ENCODE measurements at regions not wholly inside any gene's neighbourhood (a gene's known extent, or its start where the extent isn't known, plus 50 kb on each side); places are given as distances from the start of the nearest gene placed in this dataset.
"Not testable (repeated sequence)": the region's sequence is repeated elsewhere in the genome, so short reads cannot be mapped to it uniquely, and the experiment has no call there.

- not testable (repeated sequence) for H3K4me3 ChIP-seq, H3K9me3 ChIP-seq, H3K27me3 ChIP-seq, H3K36me3 ChIP-seq, DNase-seq
Measured at GRCh38 chr20:29031262-29031982, 2226.0 kb upstream of the DEFB115 start.

GRCh38 chr20:29044239-29044638, 2213.2 kb upstream of the DEFB115 start:
- not testable (repeated sequence) for H3K36me3 ChIP-seq, DNase-seq, H3K27me3 ChIP-seq, H3K9me3 ChIP-seq, H3K4me3 ChIP-seq

- not testable (repeated sequence) for H3K9me3 ChIP-seq, H3K27me3 ChIP-seq, H3K4me3 ChIP-seq, H3K36me3 ChIP-seq
- DNase-seq, result peak; percentile 2
Measured at GRCh38 chr20:29050008-29050606, 2207.4 kb upstream of the DEFB115 start.

- H3K27me3 ChIP-seq, H3K36me3 ChIP-seq, H3K4me3 ChIP-seq, H3K9me3 ChIP-seq, DNase-seq: not testable (repeated sequence)
Measured at GRCh38 chr20:29057866-29058484, 2199.5 kb upstream of the DEFB115 start.

GRCh38 chr20:29062451-29062850, 2195.0 kb upstream of the DEFB115 start:
- not testable (repeated sequence) for H3K9me3 ChIP-seq, H3K4me3 ChIP-seq, H3K27me3 ChIP-seq, DNase-seq, H3K36me3 ChIP-seq

GRCh38 chr20:29066341-29066740, 2191.1 kb upstream of the DEFB115 start:
- H3K27me3 ChIP-seq, H3K4me3 ChIP-seq, DNase-seq, H3K36me3 ChIP-seq, H3K9me3 ChIP-seq: not testable (repeated sequence)

GRCh38 chr20:29073640-29074039, 2183.8 kb upstream of the DEFB115 start:
- not testable (repeated sequence) for DNase-seq, H3K4me3 ChIP-seq, H3K27me3 ChIP-seq, H3K36me3 ChIP-seq, H3K9me3 ChIP-seq

- peak overlapping the region; percentile 87 for H3K4me3 ChIP-seq
- H3K27me3 ChIP-seq, result no peaks in the 10 kb centered on the region
- no peaks in the 10 kb centered on the region for H3K9me3 ChIP-seq
- DNase-seq, result peak; percentile 90
- H3K36me3 ChIP-seq, result no peaks in the 10 kb centered on the region
Measured at GRCh38 chr20:29079769-29080690, 2177.4 kb upstream of the DEFB115 start.

GRCh38 chr20:29081712-29082111, 2175.8 kb upstream of the DEFB115 start:
- H3K27me3 ChIP-seq, H3K9me3 ChIP-seq, DNase-seq, H3K4me3 ChIP-seq, H3K36me3 ChIP-seq: not testable (repeated sequence)

GRCh38 chr20:29085625-29086024, 2171.8 kb upstream of the DEFB115 start:
- Histone ChIP-seq H3K27me3 (no peaks in the 10 kb centered on the region), H3K9me3 (no peaks in the 10 kb centered on the region), H3K4me3 (no peak overlapping the region), H3K36me3 (no peaks in the 10 kb centered on the region)
- DNase-seq, result no peak

GRCh38 chr20:29086145-29086718, 2171.2 kb upstream of the DEFB115 start:
- H3K27me3 ChIP-seq, H3K4me3 ChIP-seq, DNase-seq, H3K9me3 ChIP-seq, H3K36me3 ChIP-seq: not testable (repeated sequence)

- no peaks in the 10 kb centered on the region for H3K27me3 ChIP-seq
- no peaks in the 10 kb centered on the region for H3K9me3 ChIP-seq
- DNase-seq, result no peak
- H3K4me3 ChIP-seq, result no peak overlapping the region
- no peaks in the 10 kb centered on the region for H3K36me3 ChIP-seq
Measured at GRCh38 chr20:29086938-29087337, 2170.5 kb upstream of the DEFB115 start.

GRCh38 chr20:29087887-29088286, 2169.6 kb upstream of the DEFB115 start:
- not testable (repeated sequence) for H3K27me3 ChIP-seq, H3K9me3 ChIP-seq, DNase-seq, H3K4me3 ChIP-seq, H3K36me3 ChIP-seq

GRCh38 chr20:29088472-29088871, 2169.0 kb upstream of the DEFB115 start:
- not testable (repeated sequence) for H3K9me3 ChIP-seq, H3K4me3 ChIP-seq, H3K27me3 ChIP-seq, H3K36me3 ChIP-seq, DNase-seq

GRCh38 chr20:29089409-29089808, 2168.1 kb upstream of the DEFB115 start:
- H3K36me3 ChIP-seq, H3K9me3 ChIP-seq, DNase-seq, H3K27me3 ChIP-seq, H3K4me3 ChIP-seq: not testable (repeated sequence)

- H3K9me3 ChIP-seq, DNase-seq, H3K36me3 ChIP-seq, H3K4me3 ChIP-seq, H3K27me3 ChIP-seq: not testable (repeated sequence)
Measured at GRCh38 chr20:29093958-29094357, 2163.5 kb upstream of the DEFB115 start.

GRCh38 chr20:29096695-29097094, 2160.8 kb upstream of the DEFB115 start:
- not testable (repeated sequence) for DNase-seq, H3K27me3 ChIP-seq, H3K9me3 ChIP-seq, H3K4me3 ChIP-seq, H3K36me3 ChIP-seq
